NCI-H2107 treated with DMSO at 0.1 percent for 48 hours (cell line): ENCODE measurements at regions not wholly inside any gene's neighbourhood (a gene's known extent, or its start where the extent isn't known, plus 50 kb on each side); places are given as distances from the start of the nearest gene placed in this dataset.
A peak's percentile ranks its signal among the peaks of the same experiment; 100 is the strongest.

Experiments
- DNase-seq: peaks from one replicate; lab custom pipeline; 2025; ENCODE audit not compliant: unreplicated experiment; lab: John Stamatoyannopoulos, UW

DNA sequence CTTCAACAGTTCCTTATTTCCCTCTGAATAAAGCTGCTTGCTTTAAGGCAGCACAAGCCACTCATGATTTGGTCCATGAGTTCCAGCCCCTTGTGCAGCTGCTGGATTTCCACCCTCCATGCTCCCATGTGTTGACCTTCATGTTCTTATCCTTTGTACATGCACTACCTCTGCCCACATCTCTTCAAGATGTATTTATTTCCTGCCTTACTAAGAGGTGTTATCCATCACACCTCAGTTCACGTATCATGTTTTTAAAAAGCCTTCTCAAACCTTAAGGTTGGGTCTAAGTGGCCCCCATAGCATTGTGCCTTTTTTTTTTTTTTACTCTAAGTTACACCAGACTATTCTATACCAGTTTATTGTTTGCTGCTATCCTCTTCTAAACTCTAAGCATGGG, 107.7 kb downstream of the SIPA1L2 start:
- no peak for DNase-seq

DNA sequence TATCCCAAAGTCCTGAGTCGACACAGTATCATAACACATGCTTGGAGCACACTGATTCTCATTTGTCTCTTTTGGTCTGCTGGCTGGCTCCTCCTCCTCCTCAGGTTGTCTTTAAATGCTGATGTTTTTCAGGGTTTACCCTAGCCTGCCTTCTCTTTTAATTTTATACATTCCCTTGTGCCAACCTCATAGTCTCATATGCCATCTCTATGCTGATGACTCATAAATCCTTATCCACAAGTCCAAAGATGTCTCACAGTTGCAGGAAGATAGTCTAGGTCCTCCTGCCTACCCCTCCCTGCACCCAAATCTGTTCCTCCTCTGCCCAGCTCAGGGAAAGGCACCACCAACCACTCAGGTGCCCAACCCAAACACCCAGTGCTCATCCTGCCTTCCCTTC, 108.3 kb downstream of the SIPA1L2 start:
- no peak for DNase-seq

DNA sequence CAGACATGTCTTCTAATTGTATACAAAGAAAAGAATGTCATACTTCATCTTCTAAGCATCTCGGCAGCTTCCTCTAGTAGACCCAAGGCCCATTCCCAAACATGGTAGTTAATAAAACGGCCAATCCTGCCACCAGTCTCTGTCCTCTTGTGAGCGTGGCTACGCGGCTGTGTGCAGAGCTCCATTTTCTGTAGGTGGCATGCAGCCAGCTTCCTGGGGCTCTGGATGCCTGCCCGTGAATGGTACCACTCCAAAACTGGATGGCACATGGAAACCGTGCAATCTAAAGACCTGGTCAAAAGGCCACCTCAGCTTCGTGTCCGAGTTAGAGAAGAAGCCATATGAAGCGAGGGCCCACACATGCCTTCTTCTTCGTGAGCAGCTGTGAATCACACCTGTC, 110.7 kb downstream of the SIPA1L2 start:
- peak; percentile 39 for DNase-seq

- DNase-seq: no peak
Measured at GRCh38 chr1:232518349-232518748, 111.6 kb downstream of the SIPA1L2 start.

DNA sequence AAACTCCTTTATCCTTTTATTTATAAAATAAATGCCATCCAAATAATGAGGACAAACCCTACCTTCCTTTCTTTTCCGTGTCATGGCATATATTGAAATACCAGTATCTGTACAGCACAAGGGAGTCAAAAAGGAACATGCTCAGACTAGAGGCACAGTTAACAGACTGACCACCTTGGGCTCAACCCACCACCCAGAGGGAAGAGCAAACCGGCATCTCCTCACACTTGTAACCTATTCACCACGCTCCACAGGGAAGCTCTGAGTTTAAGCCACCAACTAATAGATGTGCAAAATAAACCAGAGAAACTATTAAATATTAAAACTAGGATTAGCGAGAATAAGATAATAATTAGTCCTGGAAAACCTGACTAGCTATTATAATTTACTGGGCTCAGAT, 112.7 kb downstream of the SIPA1L2 start:
- DNase-seq: no peak

DNA sequence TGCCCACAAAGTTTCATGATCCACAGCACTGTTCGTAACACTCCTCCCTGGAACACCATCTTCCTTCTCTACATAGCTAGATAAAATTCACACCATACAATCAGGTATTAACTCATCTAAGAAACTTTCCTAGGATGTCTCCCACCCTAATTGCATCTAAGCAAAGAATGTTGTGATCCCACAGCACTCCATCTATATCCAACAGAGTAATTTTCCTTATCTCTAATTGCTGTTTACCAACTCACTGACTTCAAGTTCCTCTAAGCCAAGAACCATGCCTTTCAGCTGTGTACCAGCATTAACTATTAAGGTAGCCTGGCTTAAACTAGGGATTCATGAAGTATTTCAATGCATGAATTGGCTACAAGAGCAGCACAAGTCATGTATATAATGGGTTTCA, 114.2 kb downstream of the SIPA1L2 start:
- DNase-seq: no peak

DNA sequence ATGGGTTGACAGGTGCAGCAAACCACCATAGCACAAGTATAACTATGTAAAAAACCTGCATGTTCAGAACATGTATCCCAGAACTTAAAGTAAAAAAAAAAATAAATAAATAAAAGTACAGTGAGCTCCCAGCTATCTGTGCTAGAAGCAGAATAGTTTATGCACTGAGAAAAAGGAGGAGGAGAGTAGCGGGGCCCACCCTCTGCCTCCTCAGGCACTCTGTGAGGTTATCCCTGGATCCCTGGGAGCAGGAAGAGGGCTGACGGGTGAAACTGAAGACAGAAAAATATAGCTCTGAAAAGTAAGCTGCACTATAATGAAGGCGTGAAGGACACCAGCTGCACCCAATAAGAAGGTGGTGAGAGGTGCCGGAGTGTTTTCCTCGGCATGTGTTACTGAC, 117.2 kb downstream of the SIPA1L2 start:
- no peak for DNase-seq

- DNase-seq: no peak
Measured at GRCh38 chr1:232511172-232511571, 118.8 kb downstream of the SIPA1L2 start.

- DNase-seq: no peak
Measured at GRCh38 chr1:232510367-232511110, 119.4 kb downstream of the SIPA1L2 start.

GRCh38 chr1:232509570-232509969, 120.4 kb downstream of the SIPA1L2 start:
- DNase-seq: no peak

DNA sequence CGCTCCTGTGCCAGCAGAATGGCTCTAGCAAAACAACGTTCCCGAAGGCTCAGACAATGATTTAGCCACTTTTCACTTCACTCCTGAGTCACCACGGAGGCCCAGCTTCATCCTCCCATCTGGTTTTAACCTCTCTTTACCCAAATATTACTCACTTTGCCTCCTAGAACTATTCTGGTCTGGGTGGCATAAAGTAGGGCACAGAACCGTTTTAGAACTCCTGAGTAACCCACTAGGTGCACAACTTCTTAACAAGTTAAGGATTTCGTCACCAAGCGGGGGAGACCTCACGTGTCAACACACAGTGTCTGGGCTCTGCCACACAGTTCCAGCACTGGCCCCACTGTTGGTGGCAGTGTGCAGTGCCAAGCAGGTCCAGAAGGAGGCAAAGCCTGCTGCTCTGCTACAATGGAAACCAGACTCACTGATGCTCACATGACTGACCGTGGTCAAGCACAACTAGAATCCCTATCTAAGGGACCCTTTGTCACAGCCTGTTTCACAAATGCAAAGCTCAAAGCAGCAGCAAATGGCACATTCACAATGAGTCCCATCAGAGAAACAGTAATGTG, 121.7 kb downstream of the SIPA1L2 start:
- no peak for DNase-seq

GRCh38 chr1:232507571-232507970, 122.4 kb downstream of the SIPA1L2 start:
- no peak for DNase-seq

GRCh38 chr1:232505884-232506283, 124.0 kb downstream of the SIPA1L2 start:
- DNase-seq: no peak

- no peak for DNase-seq
Measured at GRCh38 chr1:232504651-232505050, 125.3 kb downstream of the SIPA1L2 start.

GRCh38 chr1:232503497-232503896, 126.4 kb downstream of the SIPA1L2 start:
- peak; percentile 41 for DNase-seq

DNA sequence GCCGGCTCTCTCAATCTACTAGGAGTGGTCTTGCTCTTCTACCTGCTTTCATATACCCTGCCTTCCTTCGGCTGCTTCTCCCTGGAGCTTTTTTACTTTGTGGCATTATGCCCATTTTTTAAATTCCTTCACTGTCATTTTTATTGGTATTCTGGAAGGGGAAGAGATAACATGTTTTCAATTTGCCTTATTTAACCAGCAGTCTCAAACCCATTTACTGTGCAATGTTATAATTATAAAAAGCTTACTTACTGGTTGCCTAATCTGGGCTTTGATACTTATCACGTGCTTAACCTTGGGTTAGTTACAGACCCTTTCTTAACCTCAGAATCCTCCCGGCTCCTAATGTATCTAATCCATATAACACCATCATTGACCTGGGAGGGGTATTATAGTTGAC, 128.1 kb downstream of the SIPA1L2 start:
- DNase-seq: no peak

- peak; percentile 50 for DNase-seq
Measured at GRCh38 chr1:232499188-232499587, 130.7 kb downstream of the SIPA1L2 start.

- DNase-seq: no peak
Measured at GRCh38 chr1:232493869-232494268, 136.1 kb downstream of the SIPA1L2 start.

DNA sequence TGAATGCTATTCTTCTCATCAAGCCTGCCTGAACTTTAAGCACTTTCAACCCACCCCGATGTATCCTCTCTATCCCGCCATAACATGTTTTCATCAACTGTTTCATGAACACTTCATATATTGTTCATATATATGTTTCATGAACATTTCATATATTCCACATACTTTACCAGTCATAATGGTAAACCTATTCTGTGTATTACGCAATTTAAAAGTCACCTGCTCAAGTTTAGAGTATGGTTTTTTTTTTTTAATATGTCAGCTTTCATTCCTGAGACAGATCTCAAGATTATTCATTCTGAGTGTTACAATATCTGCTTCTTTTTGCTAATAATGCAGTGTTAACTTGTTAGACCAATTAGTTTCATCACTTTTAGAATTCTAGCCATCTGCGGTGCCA, 140.7 kb downstream of the SIPA1L2 start:
- DNase-seq: no peak

DNA sequence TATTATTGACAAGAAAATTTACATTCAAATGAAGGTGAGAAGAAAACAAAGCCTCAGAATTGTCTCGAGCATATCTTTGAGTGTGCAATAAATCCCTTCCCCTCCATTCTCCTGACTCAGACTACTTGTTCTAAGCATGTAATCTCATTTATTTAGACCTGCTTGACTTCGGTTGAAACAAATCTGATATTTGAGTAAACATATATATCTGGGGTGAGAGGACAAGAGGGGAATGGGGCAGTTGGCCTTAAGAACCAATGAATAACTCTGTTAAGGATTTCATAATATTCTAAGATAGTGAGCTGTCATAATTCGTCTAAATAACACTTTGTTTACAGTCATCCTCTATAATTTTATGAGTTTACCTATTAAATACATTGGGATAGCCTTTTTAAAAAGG, 142.7 kb downstream of the SIPA1L2 start:
- no peak for DNase-seq

GRCh38 chr1:232486454-232487207, 143.3 kb downstream of the SIPA1L2 start:
- DNase-seq: no peak

- no peak for DNase-seq
Measured at GRCh38 chr1:232486006-232486405, 143.9 kb downstream of the SIPA1L2 start.
